EH (cell line): ENCODE measurements at regions not wholly inside any gene's neighbourhood (a gene's known extent, or its start where the extent isn't known, plus 50 kb on each side); places are given as distances from the start of the nearest gene placed in this dataset.
"Not testable (repeated sequence)": the region's sequence is repeated elsewhere in the genome, so short reads cannot be mapped to it uniquely, and the experiment has no call there.

Source experiments
- DNase-seq: peaks from one replicate; pipeline ENCODE4 v3.0.0-alpha.2; 2015; ENCODE audit warnings: low read depth

DNA sequence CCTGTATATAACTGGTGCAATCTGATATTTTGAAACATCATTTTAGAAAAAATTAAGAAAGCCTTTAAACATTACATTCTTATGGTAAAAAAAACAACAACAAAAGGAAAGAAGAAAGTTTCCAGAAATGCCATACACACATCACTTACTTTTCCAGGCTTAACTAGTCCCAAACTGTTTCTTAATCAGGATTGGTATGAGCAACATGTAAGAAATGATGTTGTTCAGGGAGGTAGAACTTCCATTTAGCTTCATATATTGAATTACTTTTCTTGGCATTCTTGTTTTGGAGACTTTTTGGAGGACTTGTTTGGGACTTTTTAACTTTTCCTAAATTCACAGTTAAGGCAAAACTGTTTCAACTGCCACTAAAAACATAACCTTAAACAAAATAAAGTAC lies 791.5 kb downstream of the METTL15 start:
- DNase-seq, result peak; percentile 18

DNA sequence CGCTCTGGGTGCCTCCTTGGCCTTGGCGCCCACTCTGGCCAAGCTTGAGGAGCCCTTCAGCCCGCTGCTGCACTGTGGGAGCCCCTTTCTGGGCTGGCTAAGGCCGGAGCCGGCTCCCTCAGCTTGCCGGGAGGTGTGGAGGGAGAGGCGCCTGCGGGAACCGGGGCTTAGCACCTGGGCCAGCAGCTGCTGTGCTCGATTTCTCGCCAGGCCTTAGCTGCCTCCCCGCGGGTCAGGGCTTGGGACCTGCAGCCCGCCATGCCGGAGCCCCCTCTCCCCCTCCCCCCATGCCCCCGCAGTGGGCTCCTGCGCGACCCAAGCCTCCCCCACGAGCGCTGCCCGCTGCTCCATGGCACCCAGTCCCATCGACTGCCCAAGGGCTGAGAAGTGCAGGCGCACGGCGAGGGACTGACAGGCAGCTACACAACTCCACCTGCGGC lies 782.4 kb downstream of the METTL15 start:
- not testable (repeated sequence) for DNase-seq

DNA sequence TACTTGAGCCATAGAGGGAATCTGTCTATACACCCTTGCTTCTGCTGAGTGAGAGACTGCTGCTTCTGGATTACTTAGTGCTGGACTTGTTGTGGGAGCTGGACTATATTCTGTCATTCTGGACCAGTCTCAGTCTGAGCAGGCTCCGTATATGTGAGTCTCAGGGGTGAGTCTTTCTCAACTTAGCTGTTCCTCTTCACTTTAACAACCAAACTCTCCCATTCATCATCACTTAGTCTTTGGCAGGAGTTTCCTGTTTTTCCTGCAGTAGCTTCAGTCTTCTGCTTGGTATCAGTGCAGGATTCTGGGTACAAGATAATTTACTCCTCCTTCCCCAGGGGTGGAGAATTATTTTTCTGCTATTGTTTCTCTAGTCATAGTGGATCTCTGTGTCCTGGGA lies 779.5 kb downstream of the METTL15 start:
- DNase-seq, result peak; percentile 19

DNA sequence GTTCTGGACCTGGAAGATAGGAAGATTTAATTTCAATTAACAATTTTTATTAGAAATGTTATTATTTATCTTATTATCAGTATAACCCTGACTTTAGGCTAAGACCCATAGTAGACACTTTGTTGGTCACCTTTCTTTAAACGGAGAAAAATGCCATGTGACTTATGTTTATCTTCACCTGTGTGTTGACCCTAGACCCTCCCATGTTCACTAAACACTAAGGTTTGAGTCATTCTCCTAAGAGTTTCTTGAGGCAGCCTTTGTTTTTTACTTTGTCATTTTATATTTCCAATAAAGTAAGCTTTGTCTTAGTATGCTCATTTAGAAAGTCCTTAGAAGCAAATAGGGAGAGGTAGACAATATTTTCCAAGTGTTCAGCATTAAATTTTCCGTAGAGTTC lies 771.7 kb downstream of the METTL15 start:
- no peak for DNase-seq

DNA sequence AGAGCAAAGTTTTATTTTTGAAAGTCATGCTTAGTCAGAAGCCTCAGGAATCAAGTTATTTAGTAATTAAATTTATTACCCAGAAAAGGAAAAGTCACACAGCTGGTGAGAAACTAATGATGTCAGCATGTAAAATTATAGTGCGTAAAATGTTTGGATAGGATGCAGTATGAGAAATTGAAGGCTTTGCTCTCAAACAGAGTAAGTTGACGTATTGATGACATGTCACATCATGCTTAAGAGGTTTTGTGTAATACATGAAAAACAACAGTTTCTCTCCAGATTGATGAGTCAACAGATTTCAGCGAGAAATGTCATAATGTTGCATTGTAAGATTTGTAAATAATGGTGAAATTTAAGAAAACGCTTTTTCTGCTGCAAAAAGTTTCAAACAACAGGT lies 769.8 kb downstream of the METTL15 start:
- DNase-seq, result peak; percentile 41

DNA sequence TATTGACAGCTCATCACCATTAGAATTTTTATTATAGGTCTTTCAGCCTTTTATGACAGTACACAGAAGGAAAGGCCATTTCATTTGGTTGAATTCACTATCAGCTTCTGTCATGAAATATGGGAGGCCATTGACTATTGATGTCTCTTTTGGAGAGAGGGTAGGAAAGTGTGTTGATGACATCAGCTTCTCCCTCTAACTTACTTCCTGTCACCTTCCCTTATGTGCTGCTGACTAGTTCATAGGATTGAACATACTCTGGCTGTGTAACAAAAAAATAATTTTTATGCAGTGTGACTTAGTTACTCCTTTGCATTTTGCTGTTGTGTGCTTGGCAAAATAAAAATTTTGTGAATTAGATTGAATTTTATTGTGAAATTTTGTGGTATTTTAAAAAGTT lies 769.2 kb downstream of the METTL15 start:
- peak; percentile 22 for DNase-seq

DNA sequence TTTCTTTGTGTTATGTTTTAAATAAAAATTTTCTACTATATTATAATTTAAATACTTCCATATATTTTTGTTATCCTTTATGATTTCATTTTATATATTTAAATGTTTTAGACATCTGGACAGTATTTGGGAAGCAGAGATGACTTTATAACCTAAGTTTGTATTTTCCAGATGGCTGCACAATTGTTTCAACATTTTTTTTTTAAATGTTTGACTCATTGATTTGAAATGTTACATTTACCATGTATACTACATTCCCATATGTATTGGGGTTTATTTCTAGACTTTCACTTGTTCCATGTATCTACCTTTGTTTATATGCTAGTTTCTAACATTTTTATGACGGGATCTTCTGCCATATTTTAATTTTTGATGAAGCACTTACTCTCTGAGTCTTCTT lies 766.5 kb downstream of the METTL15 start:
- DNase-seq, result no peak

DNA sequence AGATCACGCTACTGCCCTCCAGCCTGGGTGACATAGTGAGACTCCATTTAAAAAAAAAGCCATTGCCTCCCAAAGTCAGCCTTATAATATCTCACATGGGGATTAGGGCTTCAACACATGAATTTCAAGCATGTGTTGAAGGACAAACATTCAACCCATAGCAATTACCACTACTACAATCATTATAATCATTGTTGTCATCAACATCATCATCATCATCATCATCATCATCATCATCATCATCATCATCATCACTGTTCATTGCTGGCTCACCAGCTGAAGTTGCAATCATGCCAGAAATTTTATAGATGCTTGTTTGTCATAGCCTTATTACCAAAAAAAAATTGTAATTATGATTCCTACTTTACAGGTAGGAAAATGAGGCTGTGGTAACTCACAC lies 762.9 kb downstream of the METTL15 start:
- no peak for DNase-seq

DNA sequence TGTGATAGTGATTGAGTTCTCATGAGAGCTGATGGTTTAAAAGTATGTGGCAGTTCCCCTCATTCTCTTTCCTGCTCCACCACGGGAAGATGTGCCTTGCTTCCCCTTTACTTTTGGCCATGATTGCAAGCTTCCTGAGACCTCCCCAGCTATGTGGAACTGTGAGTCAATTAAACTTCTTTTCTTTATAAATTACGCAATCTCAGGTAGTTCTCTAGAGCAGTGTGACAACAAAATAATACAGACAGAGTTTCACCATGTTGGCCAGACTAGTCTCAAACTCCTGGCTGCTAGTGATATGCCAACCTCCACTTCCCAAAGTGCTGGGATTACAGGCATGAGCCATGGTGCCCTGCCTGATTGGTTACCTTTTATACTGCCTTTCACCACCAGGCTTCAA lies 755.2 kb downstream of the METTL15 start:
- DNase-seq, result no peak

DNA sequence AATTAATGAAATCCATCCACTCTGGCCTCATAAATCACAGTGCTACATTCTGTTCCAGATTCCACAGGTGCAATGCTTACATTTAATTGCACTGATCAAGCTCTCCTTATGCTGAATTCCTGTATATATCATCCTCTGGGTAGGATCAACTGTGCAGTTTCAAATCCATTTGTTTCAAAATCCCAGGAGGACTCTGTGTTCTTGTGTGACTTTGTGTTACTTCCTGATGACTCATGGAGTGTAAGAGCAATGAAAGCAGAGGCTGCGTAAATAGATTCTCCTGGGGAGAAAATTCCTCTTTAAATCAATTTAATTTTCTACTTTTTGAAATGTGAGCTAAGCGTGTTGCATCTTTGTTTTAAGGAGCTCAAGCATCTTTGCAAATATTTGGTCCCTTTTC lies 752.7 kb downstream of the METTL15 start:
- peak; percentile 71 for DNase-seq

DNA sequence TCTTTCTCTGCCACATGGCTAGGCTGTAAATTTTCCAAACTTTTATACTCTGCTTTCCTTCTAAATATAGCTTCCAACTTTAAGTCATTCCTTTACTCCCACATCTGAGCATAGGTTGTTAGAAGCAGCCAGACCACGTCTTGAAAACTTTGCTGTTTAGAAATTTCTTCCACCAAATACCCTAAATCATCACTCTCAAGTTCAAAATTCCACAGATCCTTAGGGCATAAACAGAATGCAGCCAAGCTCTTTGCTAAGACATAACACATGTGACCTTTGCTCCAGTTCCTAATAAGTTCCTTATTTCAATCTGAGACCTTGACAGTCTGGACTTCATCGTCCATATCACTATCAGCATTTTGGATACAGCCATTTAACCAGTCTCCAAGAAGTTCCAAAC lies 749.9 kb downstream of the METTL15 start:
- peak; percentile 62 for DNase-seq

DNA sequence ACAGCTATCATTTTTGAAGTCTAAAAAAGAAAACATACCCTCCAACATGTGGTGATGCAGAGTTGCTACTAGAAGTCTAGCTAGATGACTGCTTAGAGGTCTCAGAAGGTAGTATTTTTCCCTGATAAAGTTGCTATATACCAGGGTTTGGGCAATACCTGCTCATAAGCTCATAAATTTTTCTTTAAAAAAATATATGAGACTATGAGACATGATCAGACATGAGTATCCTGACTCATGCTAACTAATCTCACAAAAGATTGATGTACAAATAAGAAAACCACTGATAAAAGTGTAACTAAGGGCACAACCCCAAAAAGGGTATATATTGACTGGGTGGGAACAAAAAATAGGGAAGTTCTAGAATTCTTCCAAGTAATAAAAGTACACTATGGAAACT lies 740.9 kb downstream of the METTL15 start:
- no peak for DNase-seq

DNA sequence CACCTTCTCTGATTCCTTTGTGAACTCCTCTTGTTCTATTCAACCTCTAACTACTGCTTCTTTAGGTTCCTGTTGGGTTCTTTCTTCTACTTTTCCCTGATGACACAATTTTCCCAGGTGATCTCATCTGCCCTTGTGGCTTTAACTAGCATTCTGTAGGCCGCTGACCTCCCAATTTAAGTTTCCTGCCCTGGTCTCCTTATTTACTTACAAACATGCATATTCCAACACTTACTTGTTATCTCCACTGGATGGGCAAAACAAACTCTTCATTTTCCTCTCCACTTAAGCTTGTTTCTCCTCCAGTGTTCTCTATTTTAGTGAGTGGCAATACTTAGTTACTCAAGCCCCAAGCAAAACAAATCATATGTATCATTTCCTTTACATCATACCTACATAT lies 734.5 kb downstream of the METTL15 start:
- DNase-seq, result peak; percentile 7

DNA sequence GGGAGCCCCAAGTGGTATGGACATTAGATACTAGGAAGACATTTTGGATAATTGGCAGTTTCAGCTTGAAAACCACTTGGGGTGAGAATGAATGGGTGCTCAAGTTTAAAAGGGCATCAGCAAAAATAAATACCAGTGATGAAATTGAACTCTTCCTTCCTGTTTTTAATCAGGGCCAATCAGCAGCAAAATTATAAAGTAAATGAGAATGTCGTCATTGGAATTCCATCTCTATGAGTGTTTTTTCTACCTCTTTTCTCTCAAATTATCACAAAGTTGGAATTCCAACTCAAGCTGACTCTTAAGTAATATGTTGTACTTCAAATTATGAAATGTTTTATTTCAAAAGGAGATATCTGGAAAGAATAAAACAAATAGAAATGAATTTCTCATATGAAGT lies 730.6 kb downstream of the METTL15 start:
- peak; percentile 82 for DNase-seq

DNA sequence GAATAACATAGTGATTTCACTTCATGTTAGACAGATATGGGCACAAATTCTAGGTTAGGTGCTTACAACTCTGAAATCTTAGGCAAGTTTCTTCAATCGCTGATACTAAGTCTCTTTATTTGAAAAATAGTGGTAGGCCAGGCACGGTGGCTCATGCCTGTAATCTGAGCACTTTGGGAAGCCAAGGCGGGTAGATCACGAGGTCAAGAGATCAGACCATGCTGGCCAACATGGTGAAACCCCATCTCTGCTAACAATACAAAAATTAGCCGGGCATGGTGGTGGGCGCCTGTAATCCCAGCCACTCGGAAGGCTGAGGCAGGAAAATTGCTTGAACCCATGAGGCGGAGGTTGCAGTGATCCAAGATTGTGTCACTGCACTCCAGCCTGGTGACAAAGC lies 729.4 kb downstream of the METTL15 start:
- no peak for DNase-seq

DNA sequence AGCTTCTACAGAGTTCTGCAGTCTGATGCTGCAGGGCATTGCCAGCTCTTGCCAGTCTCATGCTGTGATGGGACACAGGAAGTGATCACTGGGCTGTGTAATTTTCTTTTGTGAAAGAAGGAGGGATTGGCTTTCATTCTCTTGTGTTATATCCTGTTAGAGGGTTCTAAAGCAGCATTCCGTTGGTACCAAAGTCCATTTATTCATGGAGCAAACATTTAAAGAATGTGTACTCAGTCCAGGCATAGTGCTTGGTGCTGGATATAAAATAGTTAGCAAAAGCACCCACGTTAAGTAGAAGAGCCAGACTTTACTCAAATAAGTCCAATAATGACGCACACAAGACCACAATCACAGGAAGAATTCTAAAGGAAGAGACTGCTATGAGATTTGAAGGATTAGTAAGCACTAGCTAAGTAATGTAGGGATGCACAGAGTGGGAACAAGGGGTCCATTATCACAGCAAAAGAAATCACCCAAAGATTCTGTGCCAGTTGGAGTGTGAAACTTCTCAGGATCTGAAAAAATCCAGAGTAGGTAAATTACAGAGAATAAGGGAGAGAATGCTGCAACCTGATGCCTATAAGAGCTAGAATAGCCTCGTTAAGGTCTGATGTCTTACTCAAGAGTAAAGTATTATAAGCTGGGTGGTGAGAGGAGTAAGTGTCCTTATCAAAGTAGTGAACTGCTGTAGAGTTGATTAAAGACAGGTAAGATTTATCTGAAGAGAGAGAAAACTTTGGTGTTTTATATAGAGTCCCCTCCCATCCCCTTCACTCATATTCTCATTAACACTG lies 728.3 kb downstream of the METTL15 start:
- DNase-seq, result peak; percentile 99

DNA sequence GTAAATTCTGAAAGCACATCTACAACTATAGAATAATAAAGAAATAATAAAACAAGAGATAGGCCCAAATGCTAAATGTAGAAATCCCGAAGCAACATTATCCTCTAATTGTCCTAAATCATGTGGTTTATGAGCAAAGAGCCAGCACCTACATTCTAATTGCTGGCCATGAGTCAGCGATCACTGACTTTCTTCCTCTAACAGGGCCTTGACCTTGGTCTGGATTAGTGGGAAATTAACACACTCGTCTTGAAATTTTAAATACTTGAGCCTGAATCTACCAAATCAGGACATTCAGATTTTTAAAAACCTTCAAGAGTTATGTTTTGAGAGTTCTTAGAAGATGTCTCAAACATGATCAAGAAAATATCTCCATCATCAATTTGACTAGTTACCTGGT lies 727.6 kb downstream of the METTL15 start:
- peak; percentile 83 for DNase-seq

DNA sequence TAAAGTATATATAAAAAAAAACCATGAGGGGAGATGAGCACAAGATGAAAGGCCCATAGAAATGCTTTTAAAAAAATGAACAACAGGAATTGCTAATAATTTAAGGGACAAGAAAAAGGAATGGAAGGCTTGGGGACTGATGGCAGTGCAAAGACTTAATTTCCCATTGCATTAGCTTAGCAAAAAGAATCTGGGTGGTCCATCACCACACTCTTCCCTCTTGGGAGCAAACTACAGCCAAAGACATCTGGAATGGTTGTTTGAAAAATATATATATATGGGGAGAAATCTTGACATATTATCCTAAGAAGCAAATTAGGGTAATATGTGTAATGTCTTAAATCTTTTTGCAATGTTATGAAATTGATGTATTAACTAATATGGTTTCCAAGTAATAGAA lies 727.1 kb downstream of the METTL15 start:
- DNase-seq, result no peak

DNA sequence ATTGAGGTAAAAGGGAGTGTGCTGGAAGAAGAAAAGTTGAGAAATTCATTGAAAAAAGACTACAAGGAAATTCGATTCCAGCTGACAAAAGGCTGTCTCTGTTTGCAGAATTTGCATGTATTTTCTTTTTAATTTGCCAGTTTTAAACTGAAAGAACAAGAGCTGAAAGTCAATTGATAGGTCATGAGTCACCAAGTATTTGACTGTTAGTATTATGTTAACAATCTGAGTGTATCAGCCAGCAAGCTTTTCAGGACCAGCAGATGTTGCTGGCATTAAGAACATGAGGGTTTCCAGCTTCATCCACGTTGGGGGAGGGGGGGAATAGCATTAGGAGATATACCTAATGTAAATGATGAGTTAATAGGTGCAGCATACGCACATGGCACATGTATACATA lies 726.7 kb downstream of the METTL15 start:
- DNase-seq, result peak; percentile 91

DNA sequence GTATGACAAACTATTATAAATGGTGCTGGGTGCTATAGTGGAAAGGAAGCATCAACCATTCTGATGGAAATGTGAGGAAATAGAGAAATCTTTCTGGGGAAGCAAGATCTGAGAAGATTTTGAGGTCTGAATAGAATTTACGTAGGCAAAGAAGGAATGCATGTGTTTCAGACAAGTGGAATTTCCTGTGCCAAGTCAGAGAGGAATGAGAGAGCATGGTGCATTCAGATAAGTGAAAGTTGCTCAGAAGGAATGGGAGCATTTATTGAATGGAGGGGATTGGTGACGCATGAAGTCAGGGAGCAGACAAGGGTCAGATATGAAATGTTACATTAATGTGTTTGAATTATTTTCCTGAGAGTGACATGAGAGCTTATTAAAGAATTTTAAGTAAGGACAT lies 725.5 kb downstream of the METTL15 start:
- peak; percentile 97 for DNase-seq

DNA sequence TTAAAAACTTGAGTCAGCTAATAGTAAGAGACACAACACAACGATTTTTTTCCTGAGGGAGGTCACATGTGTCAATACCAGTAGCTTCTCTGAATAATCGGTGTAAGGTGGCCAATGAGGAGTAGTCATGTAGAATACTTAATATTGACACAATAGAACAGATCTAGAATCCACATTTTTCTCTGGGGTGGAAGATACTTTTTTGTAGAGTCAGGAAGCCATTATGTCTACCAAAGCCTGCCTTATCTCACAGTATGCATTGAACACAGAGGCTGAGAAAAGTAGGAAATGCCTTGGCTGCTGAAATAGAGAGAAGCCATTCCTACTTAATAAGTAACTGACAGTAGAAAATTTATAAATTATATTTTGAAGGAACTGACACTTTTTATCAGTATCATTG lies 725.0 kb downstream of the METTL15 start:
- no peak for DNase-seq

DNA sequence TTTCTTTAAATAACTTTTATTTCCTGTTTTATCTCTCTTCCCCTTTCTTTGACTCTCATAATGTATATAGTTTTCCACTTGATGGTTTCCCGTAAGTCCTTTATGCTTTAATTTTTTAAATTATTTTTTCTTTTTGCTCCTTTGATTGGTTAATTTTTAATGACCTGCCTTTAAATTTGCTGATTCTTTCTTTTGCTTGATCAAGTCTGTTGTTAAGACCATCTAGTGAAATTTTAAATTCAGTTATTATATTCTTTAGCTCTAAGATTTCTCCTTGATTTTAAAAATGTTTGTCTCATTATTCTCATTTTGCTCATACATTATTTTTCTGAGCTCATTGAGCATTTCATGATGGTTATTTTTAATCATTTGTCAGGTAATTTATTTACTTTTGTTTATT lies 718.6 kb downstream of the METTL15 start:
- DNase-seq, result no peak

DNA sequence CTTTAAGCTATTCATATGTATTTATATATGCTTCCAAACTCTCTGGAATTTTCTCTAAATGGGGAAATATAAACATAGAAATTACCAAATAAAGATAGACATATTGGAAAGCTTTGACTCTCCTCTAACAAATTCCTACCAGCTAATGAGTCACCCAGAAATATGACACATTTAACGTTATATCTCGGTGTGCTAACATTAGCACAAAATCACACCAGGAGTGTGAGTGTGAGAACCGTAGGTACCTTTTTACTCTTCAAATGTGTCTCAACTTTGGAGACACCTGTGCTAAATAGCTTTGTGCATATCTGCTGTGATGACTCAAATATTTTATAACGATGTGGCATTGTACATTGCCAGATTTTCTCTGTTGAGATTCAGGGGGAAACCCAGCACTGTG lies 714.4 kb downstream of the METTL15 start:
- DNase-seq, result peak; percentile 28

DNA sequence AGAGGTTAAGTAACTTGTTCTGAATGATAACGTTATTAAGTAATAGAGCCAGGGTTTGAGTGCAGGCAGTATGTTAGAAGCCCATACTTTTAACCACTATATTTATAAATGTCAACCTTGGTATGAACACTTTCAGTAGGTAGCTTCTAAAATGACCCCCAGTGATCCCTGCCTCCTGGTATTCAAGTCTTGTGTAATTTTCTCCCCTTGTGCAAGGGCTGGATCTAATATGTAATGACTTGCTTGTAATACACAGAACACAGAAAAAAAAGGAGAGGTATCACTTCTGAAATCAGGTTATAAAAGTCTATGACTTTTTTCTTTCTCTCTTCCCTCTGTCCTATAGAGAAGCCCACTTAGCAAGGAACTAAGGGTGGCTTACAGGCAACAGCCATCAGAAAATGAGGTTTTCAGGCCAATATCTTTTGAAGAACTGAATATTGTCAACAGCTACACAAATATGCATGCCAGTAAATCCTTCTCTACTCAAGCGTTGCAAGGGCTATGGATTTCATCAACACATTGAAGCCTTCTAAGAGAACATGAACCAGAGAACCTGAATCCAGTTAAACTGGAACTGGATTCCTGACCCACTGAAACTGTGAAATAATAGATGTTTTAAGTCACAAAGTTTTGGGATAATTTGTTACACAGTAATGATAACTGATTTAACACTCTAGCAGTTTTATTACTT lies 712.3 kb downstream of the METTL15 start:
- DNase-seq, result no peak
